ENCODE measurements at regions not wholly inside any gene's neighbourhood (a gene's known extent, or its start where the extent isn't known, plus 50 kb on each side); places are given as distances from the start of the nearest gene placed in this dataset.
"Not testable (repeated sequence)": the region's sequence is repeated elsewhere in the genome, so short reads cannot be mapped to it uniquely, and the experiment has no call there.

DNA sequence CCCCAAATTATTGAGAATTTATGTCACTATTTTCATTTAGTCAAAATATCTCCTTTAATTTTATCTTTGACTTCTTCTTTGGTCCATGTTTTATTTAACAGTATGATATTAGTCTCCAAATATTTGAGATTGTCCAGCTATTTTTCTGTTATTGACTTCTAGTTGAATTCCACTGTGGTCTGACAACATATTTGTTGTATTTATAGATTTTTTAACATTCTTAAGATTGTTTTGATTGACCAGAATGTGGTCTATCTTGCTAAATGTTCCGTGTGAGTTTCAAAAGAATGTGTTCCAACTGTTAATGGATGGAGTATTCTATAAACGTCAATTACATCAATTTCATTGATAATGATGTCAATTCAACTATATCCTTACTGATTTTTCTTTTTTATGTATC, 1452.1 kb downstream of the SUCLG1 start:
- no peak for DNase-seq

DNA sequence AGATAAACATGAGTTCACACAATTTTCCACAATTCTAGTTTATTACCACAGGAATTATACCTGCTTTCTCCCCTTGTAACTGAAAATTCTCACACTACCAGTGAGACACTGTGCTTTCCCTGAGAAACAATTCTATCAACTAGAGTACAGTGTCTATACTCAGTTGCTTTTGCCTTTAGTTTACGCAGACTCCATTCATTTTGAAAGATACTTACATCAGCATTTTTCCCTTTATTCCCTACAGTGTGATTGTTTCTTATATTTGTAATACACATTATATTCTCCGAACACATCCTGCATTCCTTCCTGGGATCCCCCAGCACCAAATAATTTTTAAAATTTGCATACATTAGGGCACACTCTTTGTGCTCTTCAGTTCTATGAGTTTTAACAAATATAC, 1455.5 kb downstream of the SUCLG1 start:
- no peak for DNase-seq

DNA sequence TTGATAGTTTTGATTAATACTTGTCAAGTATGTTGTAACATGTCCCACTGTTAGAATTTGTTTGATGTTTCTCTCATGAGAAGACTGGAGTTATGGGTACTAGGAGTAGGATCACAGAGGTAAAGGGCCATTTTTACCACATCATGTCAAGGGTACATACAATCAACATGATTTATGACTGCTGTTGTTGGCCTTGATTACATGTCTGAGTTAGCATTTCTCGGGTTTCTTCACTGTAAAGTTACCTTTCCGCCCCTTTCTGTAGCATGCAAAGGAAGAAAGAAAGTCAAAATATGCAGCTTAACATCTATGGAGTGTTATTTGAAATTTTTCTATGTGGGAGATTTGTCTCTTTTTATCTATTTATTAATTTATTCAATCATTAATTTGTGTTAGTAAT, 1456.4 kb downstream of the SUCLG1 start:
- DNase-seq: no peak

DNA sequence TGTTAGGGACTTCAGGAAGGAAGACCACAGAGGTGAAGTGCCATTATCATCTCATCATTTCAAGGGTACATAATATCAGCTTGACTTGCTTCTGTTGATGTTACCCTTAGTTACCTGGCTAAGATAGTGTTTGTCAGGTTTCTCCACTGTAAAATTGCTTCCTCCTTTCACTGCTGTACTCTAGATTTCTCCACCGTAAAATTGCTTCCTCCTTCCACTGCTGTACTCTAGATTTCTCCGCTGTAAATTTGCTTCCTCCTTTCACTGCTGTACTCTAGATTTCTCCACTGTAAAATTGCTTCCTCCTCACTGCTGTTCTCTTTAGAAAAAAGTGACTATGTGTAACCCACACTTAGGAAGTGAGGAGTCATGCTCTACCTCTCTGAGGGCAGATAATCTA, 1460.3 kb downstream of the SUCLG1 start:
- no peak for DNase-seq

DNA sequence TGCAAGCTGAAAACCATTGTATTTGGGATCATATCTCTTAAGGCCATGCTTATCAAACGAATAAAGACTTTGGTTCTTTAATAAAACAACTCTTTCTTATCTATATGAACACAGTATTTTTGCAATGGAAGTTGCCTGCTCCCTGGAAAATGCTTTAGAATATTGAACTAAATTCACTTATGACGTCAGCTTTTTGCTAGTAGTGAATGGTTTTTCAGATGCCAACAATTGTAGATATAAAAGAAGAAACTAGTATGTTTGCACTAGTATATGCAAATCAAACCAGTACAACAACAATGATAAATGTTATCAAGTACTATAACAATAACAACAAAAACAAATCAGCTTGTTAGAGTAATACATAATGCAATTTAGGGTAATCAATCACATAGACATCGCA, 1462.9 kb downstream of the SUCLG1 start:
- no peak for DNase-seq

DNA sequence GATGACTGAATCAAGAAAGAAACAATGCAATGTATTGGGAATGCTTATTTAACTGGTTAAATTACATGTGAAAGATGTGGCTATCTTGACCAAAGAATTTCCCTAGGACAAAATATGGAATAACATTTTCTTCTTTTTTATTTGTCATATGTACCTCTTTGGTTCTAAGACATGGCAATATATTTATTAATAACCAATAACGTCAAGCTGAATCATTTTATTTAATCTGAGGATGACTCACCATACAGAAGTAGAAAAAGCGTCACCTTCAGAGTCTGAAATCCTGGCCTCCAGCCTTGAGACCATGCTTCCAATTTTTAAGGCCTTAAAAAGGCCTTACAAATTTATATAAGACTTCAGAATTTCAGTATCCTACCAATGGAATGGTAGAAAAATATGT, 1464.9 kb downstream of the SUCLG1 start:
- DNase-seq: no peak

DNA sequence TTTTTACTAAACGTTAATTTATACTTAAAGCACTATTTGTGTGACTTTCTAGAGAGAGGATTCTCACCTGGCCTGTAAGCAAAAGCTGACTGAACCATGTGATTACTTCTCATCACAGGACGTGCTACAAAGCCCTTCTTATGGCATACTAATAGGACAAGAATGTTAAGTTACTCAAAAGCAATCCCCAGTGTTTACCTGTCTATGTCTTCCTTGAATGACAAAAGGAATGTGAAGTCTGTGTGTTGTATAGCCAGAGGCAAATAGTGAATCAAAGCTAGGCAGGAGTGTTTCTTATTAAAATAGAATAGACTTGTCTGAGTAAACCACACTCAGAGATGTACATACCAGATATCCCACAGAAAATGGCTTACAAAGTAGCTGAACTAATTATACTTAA, 1465.5 kb downstream of the SUCLG1 start:
- DNase-seq: no peak

DNA sequence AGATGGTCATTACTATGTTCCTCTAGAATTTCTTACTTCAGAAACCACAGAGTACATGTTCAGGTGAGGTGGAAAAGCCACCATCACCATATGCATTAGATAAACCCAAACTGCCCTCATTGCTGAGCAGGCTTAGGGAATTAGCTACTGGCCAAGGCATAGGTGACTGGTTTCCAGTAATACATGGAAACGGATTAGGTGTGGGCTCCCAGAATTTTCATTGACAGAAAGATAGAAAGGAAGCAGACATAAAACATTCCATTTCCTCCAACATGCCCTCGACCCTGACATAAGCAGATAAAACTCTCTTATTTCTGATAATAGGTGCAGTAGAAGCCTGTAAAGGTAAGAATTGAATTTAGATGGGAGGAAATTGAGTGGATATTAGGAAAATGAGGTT, 1466.1 kb downstream of the SUCLG1 start:
- no peak for DNase-seq

DNA sequence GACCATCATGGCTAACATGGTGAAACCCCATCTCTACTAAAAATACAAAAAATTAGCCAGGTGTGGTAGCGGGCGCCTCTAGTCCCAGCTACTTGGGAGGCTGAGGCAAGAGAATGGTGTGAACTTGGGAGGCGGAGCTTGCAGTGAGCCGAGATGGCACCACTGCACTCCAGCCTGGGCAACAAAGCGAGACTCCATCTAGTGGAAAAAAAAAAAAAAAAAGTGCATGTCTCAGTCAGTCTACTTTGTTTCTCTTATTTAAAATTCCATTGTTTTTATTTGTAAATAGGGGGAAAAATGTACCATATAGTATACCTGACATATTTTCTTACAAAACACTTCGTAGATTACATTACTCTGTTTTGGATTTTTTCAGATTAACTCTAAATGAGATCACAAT, 1471.4 kb downstream of the SUCLG1 start:
- not testable (repeated sequence) for DNase-seq

DNA sequence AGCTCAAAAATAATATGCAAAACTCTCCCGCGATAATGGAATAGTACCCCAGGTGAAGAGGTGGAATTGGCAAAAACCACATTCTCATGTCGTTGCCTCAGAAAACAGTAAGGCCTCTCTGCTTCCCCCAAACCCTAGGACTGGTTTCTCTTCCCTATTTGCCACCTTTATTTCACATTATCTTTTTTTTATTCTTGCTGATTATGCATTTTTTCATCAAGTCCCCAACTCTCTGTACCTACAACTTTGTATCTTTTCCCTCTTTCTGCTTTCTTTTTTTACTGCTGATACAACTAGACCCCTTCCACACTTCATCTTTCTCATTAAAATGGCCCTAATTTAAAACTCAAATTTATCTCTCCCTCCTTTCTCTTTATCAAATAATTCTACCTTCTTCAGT, 1472.2 kb downstream of the SUCLG1 start:
- no peak for DNase-seq

DNA sequence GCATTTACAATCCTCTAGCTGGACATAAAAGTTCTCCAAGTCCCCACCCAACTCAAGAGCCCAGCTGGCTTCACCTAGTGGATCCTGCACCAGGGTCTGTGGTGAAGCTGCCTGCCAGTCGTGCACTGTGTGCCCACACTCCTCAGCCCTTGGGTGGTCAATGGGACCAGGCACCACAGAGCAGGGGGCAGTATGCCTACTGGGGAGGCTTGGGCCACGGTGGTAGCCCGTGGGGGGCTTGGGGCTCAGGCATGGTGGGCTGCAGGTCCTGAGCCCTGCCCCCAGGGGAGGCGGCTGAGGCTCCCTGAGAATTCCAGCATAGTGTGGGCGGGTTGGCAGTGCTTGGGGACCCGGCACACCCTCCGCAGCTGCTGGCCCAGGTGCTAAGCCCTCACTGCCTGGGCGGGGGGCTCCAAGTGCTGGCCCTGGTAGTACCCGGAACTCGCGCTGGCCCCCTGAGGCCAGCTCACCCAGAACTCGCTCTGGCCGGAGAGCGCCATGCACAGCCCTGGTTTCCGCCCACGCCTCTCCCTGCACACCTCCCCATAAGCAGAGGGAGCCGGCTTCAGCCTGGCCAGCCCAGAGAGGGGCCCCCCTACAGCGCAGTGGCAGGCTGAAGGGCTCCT, 1473.4 kb downstream of the SUCLG1 start:
- DNase-seq: no peak

DNA sequence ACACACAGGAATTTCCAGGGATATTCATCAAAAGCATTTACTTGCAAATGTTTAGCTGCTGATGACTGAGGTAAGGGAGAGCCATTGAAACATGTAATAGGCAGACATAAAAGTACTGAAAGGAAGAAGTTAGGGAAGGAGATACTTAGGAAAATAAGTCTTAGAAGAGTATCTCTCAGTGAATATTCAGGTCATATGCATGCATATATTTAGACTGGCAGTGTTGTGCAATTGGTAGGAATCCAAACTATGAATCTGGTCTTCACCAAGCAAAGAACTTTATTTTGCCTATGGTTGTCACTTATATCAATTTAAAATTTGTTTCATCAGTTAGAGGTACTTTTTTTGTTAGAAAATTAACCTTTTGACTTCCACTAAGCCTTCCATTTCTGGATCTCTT, 1490.7 kb downstream of the SUCLG1 start:
- no peak for DNase-seq

DNA sequence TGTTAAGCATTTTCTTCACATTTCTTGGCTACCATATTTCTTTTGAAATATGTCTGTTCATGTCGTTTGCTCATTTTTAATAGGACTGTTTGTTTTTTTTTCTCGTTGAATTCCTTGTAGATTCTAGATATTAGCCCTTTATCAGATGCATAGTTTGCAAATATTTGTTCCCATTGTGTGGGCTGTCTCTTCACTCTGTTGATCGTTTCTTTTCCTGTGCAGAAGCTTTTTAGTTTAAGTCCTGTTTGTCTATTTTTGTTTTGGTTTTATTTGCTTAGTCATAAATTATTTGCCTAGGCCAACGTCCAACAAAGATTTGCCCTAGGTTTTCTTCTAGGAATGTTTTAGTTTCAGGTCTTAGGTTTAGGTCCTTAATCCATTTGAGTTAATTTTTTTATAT, 1494.7 kb downstream of the SUCLG1 start:
- no peak for DNase-seq

DNA sequence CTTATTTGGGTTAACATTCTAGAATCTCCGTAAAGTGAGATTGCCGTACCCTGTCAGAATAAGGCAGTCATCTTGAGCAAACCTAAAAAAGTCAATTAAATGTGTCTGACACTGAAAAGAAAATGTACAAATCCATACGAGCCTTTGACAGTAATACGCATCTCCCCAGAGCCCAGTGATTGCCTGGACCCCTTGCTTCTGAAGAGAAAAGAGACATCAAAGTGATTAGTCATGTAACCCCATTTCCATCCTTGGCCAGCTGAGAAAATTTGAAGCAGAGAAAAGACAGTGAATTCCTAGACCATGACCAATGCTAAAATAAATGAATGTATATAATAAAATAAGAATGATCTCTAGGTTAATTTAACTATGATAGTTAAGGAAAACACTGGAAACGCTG, 1499.4 kb downstream of the SUCLG1 start:
- no peak for DNase-seq

DNA sequence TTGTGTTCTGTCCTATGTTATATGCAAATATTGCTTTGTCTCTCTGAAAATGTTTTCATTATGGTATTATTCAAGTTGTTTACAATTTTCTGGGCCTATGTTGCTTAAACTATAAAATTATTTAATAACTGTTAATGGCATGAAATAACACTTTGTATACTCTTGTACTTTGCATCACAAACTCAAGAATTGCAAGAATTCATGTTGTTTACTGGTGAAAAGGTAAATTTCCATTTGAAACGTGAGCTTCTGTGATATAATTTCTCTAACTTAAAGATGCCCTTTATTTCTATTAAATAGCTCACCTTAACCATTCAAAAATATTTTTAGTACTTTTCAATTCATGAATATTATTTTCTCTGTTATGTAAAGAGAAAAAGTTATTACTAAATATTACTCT, 1504.2 kb downstream of the SUCLG1 start:
- no peak for DNase-seq

DNA sequence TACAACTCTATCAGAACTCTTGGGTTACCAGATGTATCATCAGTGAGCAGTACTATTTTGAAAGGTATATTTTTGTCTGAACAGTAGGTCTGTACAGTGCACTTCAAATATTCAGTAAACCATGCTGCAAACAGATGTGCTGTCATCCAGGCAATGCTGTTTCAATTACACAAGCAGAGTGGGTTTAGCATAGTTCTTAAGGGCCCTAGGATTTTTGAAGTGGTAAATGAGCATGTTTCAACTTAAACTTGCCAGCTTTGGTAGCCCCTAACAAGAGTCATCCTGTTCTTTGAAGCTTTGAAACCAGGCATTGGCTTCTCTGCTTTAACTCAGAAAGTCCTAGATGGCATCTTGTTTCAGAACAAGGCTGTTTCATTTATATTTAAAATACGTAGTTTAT, 1519.9 kb downstream of the SUCLG1 start:
- no peak for DNase-seq

DNA sequence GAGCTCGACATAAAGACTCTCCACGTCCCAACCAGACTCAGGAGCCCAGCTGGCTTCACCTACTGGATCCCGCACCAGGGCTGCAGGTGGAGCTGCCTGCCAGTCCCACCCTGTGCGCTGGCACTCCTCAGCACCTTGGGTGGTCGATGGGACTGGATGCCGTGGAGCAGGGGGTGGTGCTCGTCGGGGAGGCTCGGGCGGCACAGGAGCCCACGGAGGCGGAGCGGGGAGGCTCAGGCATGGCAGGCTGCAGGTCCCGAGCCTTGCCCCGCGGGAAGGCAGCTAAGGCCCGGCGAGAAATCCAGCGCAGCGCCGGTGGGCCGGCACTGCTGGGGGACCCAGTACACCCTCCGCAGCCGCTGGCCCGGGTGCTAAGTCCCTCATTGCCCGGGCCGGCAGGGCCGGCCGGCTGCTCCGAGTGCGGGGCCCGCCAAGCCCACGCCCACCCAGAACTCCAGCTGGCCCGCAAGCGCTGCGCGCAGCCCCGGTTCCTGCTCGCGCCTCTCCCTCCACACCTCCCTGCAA, 1520.7 kb downstream of the SUCLG1 start:
- not testable (repeated sequence) for DNase-seq

DNA sequence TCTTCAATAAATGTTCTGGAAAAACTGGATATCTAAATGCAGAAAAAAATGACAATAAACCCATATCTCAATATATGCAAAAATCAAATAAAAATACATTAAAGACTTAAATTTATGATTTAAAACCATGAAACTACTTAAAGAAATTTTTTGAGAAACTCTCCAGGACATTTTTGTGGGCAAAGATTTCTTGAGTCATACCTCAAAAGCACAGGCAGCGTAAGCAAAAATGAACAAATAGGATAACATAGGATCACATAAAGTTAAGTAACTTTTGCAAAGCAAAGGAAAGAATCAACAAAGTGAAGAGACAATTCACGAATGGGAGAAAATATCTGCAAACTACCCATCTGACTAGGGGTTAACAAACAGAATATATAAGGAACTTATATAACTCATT, 1545.5 kb downstream of the SUCLG1 start:
- DNase-seq: no peak

DNA sequence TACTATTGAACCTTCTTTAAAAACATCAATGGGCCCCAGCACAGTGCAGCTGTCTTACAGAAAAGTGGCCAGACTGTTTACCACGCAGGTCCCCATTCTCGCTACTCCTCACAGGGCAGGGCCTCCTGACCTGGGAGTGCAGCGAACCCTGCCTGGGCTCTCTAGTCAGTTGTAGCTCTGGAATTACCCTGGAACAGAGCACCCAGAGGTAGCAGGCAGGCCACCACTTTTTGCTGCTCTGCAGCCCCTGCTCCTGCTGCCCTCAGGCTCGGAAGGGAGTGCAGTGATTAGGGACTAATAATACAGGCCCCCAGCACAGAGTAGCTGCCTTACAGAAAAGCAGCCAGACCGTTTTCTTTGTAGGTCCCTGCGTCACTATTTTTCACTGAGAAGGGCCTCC, 1563.0 kb downstream of the SUCLG1 start:
- no peak for DNase-seq

DNA sequence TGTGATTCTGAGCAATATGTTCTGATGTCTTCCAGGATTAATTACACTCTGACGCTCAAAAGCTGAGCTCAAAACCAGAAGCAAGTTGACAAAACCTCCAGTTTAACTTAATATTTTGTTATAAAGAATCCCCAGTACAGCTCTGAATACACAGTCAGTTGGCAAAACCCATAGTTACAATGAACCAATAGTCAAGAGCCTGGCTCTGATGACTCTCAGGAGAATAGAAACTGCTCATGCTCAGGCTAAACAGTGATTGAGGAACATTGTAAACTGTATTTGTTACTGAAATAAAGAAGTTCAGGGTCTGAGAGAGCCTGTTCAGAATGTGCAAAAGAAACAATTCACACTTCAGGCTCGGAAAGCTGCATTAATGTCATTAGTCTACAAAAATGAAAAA, 1565.9 kb downstream of the SUCLG1 start:
- DNase-seq: no peak

DNA sequence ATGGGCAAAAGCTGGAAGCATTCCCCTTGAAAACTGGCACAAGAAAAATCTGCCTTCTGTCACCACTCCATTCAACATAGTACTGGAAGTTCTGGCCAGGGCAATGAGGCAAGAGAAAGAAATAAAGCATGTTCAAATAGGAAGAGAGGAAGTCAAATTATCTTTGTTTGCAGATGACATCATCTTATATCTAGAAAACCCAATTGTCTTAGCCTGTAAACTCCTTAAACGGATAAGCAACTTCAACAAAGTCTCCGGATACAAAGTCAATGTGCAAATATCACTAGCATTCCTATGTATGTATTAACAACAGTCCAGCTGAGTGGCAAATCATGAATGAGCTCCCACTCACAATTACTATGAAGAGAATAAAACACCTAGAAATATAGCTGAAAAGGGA, 1579.3 kb downstream of the SUCLG1 start:
- no peak for DNase-seq

DNA sequence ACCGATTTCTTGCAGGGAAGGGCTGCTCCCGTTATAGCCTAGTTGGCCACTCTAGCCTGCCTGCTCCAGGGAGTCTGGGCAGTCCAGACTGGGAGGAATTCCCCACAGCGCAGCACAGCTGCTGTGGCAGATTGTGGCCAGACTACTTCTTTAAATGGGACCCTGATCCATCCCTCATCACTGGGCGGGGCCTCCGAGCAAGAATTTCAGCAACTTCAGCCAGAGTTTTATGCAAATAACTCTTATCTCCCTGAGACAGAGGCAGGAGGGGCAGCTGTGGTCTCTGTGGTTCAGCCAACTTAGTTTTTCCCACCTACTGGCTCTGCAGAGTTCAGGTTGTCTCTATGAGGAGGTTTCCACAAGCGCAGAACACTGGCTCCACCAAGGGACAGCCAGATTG, 1583.2 kb downstream of the SUCLG1 start:
- DNase-seq: no peak

DNA sequence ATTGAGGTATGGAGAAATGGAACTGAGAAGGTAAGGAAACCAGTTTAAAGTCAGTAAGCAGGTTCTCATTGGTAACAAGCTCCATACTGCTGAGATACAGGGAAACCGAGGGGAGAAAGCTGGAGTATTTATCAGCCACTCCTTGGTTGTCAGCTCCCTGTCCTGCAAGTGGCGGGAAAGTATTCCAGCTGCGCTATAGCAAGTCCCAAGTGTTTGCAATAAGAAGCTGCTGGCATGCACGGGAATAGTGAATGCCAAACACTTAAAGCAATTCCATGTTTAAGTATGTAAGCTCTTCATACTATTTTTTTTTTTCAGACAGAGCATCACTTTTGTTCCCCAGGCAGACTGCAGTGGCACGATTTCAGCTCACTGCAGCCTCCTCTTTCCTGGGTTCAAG, 1601.1 kb downstream of the SUCLG1 start:
- no peak for DNase-seq

DNA sequence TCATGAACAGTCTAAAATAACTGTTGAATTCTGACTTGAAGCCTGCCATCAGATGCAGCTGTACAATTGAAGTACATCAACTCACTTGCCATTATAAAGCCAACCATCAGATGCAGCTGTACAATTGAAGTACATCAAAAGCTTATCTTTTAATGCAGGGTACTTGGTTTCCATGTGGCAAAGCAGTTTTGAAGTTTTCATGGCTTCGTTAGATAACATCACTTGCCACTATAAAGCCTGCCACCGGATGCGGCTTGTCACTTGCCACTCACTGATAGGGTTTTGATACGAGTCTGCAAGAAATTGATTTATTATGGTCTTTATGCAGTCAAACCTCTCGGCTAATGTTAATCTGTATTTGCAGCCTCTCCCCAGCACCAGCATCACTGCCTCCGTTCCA, 1605.8 kb downstream of the SUCLG1 start:
- DNase-seq: no peak

DNA sequence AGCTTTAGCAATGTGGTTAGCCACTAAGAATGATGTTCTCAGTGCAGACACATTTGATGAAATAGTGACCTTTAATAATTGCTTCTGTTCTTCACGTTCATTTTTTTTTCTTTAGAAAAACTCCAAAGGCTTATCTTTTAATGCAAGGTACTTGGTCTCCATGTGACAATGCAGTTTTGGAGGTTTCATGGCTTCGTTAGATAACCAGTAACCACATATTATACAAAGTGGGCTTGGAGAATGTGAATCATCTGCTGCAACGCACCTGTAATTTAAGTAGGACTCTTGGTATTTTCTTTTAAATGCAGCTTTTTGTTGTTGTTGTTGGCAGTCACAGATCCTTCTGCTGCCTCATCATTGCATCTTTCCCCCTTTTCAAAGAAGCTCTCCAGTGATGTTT, 1606.3 kb downstream of the SUCLG1 start:
- no peak for DNase-seq

DNA sequence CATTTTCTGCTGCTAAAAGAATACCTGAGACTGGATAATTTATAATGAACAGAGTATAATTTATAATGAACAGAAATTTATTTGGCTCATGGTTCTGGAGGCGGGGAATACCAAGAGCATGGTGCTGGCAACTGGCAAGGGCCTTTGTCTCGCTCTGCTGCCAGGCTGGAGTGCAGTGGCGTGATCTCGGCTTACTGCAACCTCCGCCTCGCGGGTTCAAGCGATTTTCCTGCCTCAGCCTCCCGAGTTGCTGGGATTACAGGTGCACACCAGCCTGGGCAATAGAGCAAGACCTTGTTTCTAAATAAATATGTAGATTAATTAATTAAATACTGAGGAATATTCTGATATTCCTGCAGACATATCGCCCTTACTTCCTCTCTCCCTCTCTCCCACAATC, 1610.8 kb downstream of the SUCLG1 start:
- no peak for DNase-seq
